HepG2 (cell line): ENCODE measurements at regions not wholly inside any gene's neighbourhood (a gene's known extent, or its start where the extent isn't known, plus 50 kb on each side); places are given as distances from the start of the nearest gene placed in this dataset.

Source experiments
- ATAC-seq: fragments of 200-7000 bp; cut with Tn5 transposase; 3 replicates; pipeline ENCODE4 v1.9.1; 2020; ENCODE audit warnings: mild to moderate bottlenecking, moderate library complexity
- BruUV-seq: library from RNA; stranded (reverse); fragments of 400-500 nt; replicated peaks from 2 replicates; lab custom pipeline; 2021; lab: Mats Ljungman, UMichigan
- CTCF ChIA-PET: fragments of 300-600 bp; formaldehyde crosslinking; extraction: SDS; loops from one replicate; lab custom pipeline; 2021; ENCODE audit warnings: low total read pairs, inconsistent platforms, low intra/inter-chr PET ratio; lab: Yijun Ruan, JAX
- POLR2A ChIA-PET: fragments of 350-600 bp; sonication (Branson Sonifier 250); formaldehyde crosslinking; loops from one replicate; lab custom pipeline; 2020; ENCODE audit warnings: antibody characterized with exemption, inconsistent platforms; lab: Yijun Ruan, JAX
- DNase-seq: peaks from one replicate; pipeline ENCODE4 v3.0.0-alpha.2; 2015; ENCODE audit warnings: low spot score
- FAIRE-seq: peaks from 3 replicates; lab custom pipeline; 2011; peaks lifted over from hg19 to GRCh38; lab: Jason Lieb, UNC
- H2AFZ ChIP-seq: one replicate; pipeline ENCODE4 v1.6.1; 2011; ENCODE audit warnings: low read length, inconsistent platforms
- H3K27ac ChIP-seq: fragments of 300-600 bp; 3 replicates; pipeline ENCODE4 v1.8.0; 2011; ENCODE audit warnings: mixed run types, mild to moderate bottlenecking, mixed read lengths, low read length, inconsistent platforms; ENCODE audit not compliant: insufficient read depth; ENCODE audit errors: extremely low read length
- H3K27me3 ChIP-seq, 2 experiments: fragments of 200-600 bp in 1 of 2; 2 replicates in 1 of 2; 3 replicates in 1 of 2; pipeline versions ENCODE4 v1.6.0 to v1.8.0; 2011; ENCODE audit warnings: low read length in 2 of 2, mild to moderate bottlenecking in 2 of 2, moderate library complexity in 2 of 2, inconsistent platforms in 1 of 2; ENCODE audit not compliant: insufficient read depth in 2 of 2, control insufficient read depth in 1 of 2
- H3K36me3 ChIP-seq, 2 experiments: fragments of 200-600 bp in 1 of 2; replicated peaks in 1 of 2; 2 replicates in 1 of 2; 3 replicates in 1 of 2; pipeline versions ENCODE4 v1.5.1 to v1.8.0; 2011; ENCODE audit warnings: low read length in 2 of 2, inconsistent platforms in 1 of 2; ENCODE audit not compliant: insufficient read depth in 2 of 2, control insufficient read depth in 1 of 2
- H3K4me1 ChIP-seq: 2 replicates; pipeline ENCODE4 v1.5.1; 2012; ENCODE audit warnings: low read length, inconsistent platforms; ENCODE audit not compliant: insufficient read depth
- H3K4me2 ChIP-seq: 2 replicates; pipeline ENCODE4 v1.6.0; 2011; ENCODE audit warnings: low read depth, low read length, inconsistent platforms
- H3K4me3 ChIP-seq, 3 experiments: fragments of 200-600 bp in 1 of 3; sonication (generic), shearing (Covaris generic) in 1 of 3; replicated peaks in 1 of 3; 2 replicates each; pipeline ENCODE4 v1.5.1; 2011 to 2016; ENCODE audit warnings: low read length in 3 of 3, inconsistent platforms in 2 of 3, low read depth in 2 of 3, mild to moderate bottlenecking in 2 of 3, control low read depth in 1 of 3, mixed read lengths in 1 of 3; ENCODE audit not compliant: insufficient read depth in 1 of 3
- H3K79me2 ChIP-seq: one replicate; pipeline ENCODE4 v1.6.1; 2011; ENCODE audit warnings: low read length, inconsistent platforms; ENCODE audit not compliant: insufficient read depth
- H3K9ac ChIP-seq: 2 replicates; pipeline ENCODE4 v1.6.0; 2011; ENCODE audit warnings: mild to moderate bottlenecking, low read depth, low read length, inconsistent platforms; ENCODE audit not compliant: insufficient read depth
- H3K9me3 ChIP-seq: 2 replicates; pipeline ENCODE4 v1.5.1; 2012; ENCODE audit warnings: mild to moderate bottlenecking, low read length
- H4K20me1 ChIP-seq: 2 replicates; pipeline ENCODE4 v1.6.0; 2011; ENCODE audit warnings: inconsistent platforms, mild to moderate bottlenecking, low read length, moderate library complexity; ENCODE audit not compliant: insufficient read depth
- BRD4 ChIP-seq: sonication (generic); formaldehyde crosslinking; IDR thresholded peaks from 2 replicates; pipeline ENCODE4 v1.4.0; 2020; ENCODE audit warnings: missing genetic modification reagents
- ELK4 ChIP-seq: sonication (generic); formaldehyde crosslinking; IDR thresholded peaks from 2 replicates; pipeline ENCODE4 v1.9.0; 2021; ENCODE audit warnings: missing genetic modification reagents, borderline replicate concordance
- MED13 ChIP-seq: sonication (generic); formaldehyde crosslinking; IDR thresholded peaks from 2 replicates; pipeline ENCODE4 v1.5.0; 2020; ENCODE audit warnings: missing genetic modification reagents
- TERF1 ChIP-seq: sonication (generic); formaldehyde crosslinking; IDR thresholded peaks from 2 replicates; pipeline ENCODE4 v1.8.0; 2022; ENCODE audit warnings: mild to moderate bottlenecking, missing genetic modification reagents, moderate library complexity
- TFAP4 ChIP-seq: sonication (generic); IDR thresholded peaks from 2 replicates; pipeline ENCODE4 v1.6.1; 2016; ENCODE audit warnings: low read depth, borderline replicate concordance
- ZBTB2 ChIP-seq: sonication (generic); formaldehyde crosslinking; IDR thresholded peaks from 2 replicates; pipeline ENCODE4 v1.8.0; 2022; ENCODE audit warnings: low read depth, missing genetic modification reagents
- ZNF235 ChIP-seq: sonication (generic); formaldehyde crosslinking; IDR thresholded peaks from 2 replicates; pipeline ENCODE4 v1.8.1; 2023; ENCODE audit warnings: mild to moderate bottlenecking, missing genetic modification reagents, borderline replicate concordance
- ZNF367 ChIP-seq: sonication (generic); formaldehyde crosslinking; IDR thresholded peaks from 2 replicates; pipeline ENCODE4 v1.4.0; 2020; ENCODE audit warnings: missing genetic modification reagents, borderline replicate concordance
- ZNF619 ChIP-seq: sonication (generic); formaldehyde crosslinking; IDR thresholded peaks from 2 replicates; pipeline ENCODE4 v1.4.0; 2020; ENCODE audit warnings: mild to moderate bottlenecking, missing genetic modification reagents
- ZNF691 ChIP-seq: sonication (generic); formaldehyde crosslinking; IDR thresholded peaks from 2 replicates; pipeline ENCODE4 v1.4.0; 2020; ENCODE audit warnings: missing genetic modification reagents, low read depth, mild to moderate bottlenecking, borderline replicate concordance
- ZSCAN29 ChIP-seq: sonication (generic); formaldehyde crosslinking; conservative IDR thresholded peaks from 2 replicates; pipeline ENCODE4 v1.4.0; 2020; ENCODE audit warnings: mild to moderate bottlenecking, missing genetic modification reagents
- WGBS: methylation state at CpG from one replicate; pipeline ENCODE4 v1.1.6; 2017; ENCODE audit warnings: low lambda C conversion rate; 5-methylcytosine and 5-hydroxymethylcytosine counted together
- in situ Hi-C: cut with HindIII; loops from 2 replicates; pipeline ENCODE4 v1.10.0; 2017; ENCODE audit warnings: low pct_unique_long_range_greater_than_20kb; ENCODE audit not compliant: extremely low pct_ligation_motif_present
- intact Hi-C: fragments of 100-400 bp; cut with micrococcal nuclease; formaldehyde crosslinking; loops from one replicate; pipeline ENCODE4 v1.10.0; 2022; ENCODE audit not compliant: unreplicated experiment

DNA sequence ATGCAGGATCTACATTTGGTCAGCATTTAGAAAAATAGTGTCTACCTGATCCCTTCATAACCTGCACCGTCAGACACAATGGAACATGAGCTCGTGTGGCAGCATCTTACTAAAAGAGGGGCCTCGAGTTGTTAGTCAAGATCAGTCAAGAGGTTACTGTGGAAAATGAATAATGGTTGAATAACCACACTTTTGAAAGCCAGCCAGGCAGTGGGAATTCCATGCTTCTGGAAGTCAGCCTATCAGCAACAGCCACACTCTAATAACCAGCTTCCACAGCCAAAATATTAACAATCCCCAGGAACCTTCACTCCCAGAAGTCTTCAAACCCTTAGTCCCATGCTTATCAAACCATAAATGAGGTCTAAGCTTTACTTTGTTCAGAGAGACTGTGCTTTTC lies 234.3 kb downstream of the HS3ST1 start:
- no TSS peak for BruUV-seq
- no peak overlapping the region for H3K4me3 ChIP-seq
- ATAC-seq (no peak), DNase-seq (no peak), FAIRE-seq (no peak)
- H4K20me1 ChIP-seq = no peaks in the 10 kb centered on the region
- H3K79me2 ChIP-seq = no peaks in the 10 kb centered on the region
- ChIA-PET CTCF (no interaction called here), POLR2A (no interaction called here)
- 8% methylated on average over 3 of the region's 3 CpGs for WGBS
- in situ Hi-C loops (no loop called here), intact Hi-C loops (no loop called here)
- H3K9me3 ChIP-seq = peaks cover 66% of the 10 kb centered on the region
- no peaks in the 10 kb centered on the region for H3K4me1 ChIP-seq
- no peaks in the 10 kb centered on the region for H3K36me3 ChIP-seq
- H3K27me3 ChIP-seq = no peaks in the 10 kb centered on the region
- TF ChIP-seq BRD4 (CRISPR knock-in tag) (no peak), ZBTB2 (CRISPR knock-in tag) (no peak), ELK4 (CRISPR knock-in tag) (no peak), TERF1 (CRISPR knock-in tag) (no peak), ZNF367 (CRISPR knock-in tag) (no peak), ZNF619 (CRISPR knock-in tag) (no peak), MED13 (no peak), ZNF691 (CRISPR knock-in tag) (no peak), ZNF235 (CRISPR knock-in tag) (no peak), TFAP4 (no peak), ZSCAN29 (no peak)
- H3K9ac ChIP-seq = no peak overlapping the region
- no peak overlapping the region for H3K27ac ChIP-seq
- H3K4me2 ChIP-seq = no peak overlapping the region
- H2AFZ ChIP-seq = no peak overlapping the region
